T-helper 9 cell (primary cell): ENCODE measurements at regions not wholly inside any gene's neighbourhood (a gene's known extent, or its start where the extent isn't known, plus 50 kb on each side); places are given as distances from the start of the nearest gene placed in this dataset.
"Not testable (repeated sequence)": the region's sequence is repeated elsewhere in the genome, so short reads cannot be mapped to it uniquely, and the experiment has no call there.

Experiments used
- DNase-seq: peaks from one replicate; pipeline ENCODE4 v3.0.0-alpha.2; 2020

DNA sequence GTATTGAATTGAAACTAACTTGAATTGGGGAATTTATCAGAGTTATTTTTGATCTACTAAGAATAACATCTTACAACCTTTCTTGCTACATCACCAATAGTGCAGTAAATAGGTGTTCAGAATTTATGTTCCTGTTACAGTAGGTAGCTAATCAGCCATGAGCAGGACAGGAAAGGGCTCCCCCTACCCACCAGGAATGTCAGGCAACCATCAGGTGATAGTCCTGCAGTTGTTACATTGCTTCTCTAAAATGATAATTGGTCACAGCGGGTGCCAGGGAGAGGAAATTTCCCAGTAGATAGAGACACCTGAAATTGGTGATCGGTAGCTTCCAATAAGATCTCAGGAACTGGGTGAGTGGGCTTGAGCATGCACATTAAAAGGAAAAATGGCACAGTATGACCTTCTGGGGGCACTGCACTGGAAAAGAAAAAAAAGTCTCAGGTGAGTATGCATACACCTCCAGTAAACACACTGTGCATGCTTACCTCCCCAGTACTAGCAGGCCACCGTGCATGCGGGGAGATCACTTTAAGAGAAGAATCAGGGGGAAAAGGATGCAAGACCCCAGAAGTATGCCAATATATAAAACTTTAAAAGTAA, 1092.0 kb upstream of the LRRTM1 start:
- no peak for DNase-seq

DNA sequence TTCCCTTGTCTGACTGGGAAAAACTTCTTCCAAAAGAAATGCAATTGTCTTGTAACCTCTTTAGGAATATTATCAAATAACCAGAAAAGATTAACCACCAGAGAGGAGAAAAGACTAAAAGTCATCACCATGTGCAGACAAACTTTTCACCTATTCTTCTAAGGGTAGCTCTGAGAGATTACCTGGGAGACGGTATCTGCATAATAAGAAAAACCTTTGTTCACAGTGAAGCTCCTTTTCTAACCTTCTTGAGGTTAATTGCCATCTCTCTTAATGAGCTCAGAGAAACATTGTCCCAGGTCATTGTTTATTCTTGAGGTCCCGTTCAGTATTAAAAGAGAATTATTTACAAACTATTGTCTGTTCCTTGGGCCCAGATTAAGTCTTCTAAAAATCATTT, 1091.2 kb upstream of the LRRTM1 start:
- no peak for DNase-seq

DNA sequence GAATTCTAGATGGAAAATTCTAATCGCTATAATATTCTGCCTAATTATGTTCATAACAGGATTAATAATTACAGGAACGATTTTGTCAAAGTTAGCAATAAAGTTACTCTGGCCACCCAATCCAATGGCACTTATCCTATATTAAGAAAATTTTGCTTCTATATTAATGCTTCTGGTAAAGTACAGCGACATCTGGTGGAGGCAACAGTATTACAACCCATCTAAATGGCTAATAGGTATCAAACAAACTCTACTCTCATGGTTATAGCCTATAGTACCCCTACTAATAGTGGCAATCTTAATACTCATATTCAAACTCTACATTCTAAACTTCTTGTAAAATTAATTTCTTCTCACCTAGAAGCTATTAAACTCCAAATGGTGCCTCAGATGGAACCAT, 1084.7 kb upstream of the LRRTM1 start:
- no peak for DNase-seq

DNA sequence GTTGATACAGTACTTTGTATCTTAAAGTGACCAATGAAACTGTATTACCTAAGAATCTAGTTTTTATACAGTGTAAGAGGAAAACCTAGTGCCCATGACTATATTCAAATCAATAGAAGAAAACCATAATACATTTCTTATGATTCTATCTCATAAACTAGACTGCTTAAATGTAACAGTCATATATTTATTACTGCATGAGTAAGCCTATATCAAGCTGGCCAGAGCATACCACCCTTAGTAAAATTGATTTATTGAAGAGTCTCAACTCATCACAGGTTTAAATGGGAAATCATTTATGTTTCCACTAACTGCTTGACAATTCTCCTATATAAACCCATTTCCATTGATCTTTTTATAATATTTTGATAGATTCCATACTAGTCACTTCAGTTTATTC, 1059.2 kb upstream of the LRRTM1 start:
- no peak for DNase-seq

DNA sequence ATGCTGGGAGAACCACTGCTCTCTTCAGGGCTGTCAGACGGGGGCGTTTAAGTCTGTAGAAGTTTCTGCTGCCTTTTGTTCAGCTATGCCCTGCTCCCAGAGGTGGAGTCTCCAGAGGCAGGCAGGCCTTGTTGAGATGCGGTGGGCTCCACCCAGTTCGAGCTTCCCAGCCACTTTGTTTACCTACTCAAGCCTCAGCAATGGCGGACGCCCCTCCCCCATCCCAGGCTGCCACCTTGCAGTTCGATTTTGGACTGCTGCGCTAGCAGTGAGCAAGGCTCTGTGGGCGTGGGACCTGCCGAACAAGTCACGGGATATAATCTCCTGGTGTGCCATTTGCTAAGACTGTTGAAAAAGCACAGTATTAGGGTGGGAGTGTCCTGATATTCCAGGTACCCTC, 1057.9 kb upstream of the LRRTM1 start:
- not testable (repeated sequence) for DNase-seq

DNA sequence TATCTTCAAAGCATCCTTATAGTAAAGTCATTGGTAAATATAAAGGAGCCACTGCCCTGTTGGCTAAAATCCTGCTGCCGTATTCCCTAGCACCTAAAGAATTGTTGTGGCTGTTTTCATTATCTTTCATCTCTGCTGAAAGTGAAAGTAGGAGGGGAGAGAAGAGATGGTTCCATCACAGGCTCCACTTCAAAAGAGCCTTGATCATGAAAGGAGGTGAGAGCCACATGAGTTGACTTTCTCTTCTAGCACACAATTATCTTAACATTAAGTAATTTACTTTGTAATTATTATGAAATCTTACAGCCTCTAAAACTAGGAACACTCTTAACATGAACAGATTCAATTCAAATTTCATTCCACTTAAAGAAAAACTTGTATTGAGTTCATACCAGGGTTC, 1050.9 kb upstream of the LRRTM1 start:
- DNase-seq: no peak

DNA sequence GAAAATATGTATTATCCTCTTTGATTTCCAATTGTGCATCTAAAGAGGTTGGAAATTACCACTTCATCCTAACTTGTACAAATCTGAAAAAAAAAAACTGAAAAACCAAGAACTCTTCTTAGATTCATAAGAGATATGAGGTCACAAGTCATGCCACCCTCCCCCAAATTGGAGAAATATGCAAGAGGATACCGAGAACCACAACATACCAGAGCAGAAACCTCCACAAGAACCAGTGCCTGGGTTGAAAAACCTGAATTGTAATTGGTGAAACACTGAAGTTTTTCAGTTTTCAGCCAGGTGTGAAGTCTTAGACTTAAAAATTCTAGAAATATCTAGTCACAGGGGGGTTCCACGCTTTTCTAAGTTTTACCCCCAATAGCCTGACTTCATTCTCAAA, 1029.5 kb upstream of the LRRTM1 start:
- DNase-seq: no peak

DNA sequence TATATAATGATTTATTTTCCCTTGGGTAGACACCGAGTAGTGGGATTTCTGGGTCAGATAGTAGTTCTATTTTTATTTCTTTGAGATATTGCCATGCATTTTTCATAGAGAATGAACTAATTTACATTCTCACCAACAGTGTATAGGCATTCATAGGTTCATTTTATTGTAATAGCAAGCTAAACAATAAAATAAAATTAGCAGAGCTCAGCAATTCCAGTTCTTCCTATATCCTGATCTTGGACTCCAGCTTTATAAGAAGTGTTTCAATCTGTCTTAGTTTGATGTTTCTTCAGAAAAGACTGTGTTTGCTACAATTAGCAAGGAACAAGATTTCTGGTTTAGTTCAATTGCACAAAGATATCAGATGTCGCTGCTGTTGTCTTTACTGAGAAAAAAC, 1024.4 kb upstream of the LRRTM1 start:
- DNase-seq: no peak

DNA sequence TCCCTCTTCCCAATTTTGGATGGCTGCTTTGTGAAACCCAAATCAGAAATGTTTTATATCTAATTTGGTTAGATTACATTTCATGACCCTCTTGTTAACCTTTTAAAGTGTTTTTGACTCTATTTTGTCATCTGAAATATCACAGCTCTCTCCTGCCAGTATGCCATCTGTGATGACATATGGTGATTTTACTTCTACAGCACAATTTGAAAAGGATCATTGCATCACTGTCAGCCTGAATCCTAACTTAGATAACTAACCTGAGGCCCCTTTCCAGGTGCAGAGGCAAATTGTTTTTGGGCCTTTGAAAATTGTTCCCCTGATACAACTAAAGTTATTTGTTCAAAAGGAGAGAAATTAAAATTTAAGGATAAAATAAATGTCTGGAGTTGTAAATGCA, 1023.4 kb upstream of the LRRTM1 start:
- no peak for DNase-seq

DNA sequence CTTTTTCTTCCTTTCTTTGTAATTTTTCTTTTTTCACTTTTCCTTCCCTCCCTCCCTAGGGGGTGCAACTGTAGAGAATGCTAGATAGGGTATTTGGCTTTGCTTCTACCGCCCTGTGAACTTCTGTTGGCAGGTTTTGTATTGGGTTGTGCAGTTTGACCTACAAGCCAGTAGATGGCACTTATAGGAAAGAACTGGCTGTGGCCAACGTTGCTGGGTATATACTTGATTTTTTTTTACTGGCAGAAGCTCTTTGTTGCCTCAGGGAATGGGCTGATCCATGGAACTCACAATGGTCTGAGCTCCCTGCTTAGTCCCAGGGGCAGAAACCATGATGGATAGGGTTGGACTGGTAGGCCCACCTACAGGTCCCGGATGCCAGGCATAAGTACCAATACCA, 1019.5 kb upstream of the LRRTM1 start:
- DNase-seq: no peak

DNA sequence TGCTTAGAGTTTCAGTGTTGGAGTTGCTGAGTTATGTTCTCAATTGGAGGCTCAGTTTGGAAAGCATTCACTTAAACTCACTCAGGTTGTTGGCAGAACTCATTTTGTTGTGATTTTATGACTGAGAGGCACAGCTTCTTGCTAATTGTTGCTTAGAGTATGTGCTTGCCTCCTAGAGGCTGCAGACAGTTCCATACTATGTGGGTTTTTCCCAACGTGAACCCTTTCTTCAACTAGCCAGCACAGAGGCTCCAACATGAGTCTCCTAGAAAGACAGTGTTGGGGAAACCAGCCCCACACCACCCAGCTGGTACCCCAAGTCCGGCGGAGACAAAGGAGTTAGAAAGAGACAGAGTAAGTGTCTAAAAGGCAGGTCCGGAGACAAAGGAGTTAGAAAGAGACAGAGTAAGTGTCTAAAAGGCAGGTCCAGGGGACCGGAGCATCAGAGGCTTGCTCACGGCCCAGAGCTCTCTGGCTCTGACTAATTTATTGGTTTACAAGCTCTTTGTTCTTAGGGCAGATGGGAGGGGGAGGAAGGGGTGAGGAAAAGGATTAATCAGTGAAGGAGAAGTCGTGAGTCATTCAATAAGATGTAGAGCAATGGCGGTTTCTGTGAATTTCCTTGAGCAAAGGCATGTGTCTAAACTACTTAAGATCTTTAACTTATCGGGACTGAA, 999.7 kb upstream of the LRRTM1 start:
- no peak for DNase-seq

DNA sequence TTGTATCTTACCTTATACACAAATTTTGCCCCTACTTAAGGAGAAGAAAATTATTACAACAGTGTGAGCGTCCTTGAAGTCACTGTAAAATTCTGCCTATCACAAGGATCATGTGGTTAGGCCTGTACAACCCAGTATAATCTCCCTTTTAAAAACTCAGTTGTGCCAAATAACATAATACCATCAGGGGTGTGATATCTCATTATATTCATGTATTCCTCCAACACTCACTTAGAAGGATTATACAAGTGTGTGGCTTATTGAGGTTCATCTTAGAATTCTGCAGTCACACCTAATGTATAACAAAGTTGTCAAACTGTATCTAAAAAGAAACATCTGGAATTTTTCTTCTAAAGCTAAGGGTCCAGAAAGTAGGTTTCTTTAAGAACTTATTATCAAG, 998.8 kb upstream of the LRRTM1 start:
- no peak for DNase-seq

DNA sequence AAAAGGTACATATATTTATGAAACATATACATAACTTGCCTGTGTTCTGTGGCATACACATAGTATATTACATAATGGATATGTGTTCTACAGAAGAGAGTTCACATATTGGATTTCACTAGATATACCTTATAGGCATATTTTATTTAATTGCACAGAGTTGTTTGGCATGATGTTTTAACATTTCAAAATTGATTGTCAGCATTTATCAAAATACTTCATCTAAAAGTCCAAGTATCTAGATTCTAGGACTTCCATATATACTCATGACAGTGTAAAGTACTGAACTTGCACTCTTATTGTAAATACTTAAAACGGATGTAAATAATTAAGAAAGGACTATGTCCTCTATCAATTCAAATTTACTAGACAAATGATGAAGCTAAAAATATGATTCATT, 995.3 kb upstream of the LRRTM1 start:
- DNase-seq: no peak

DNA sequence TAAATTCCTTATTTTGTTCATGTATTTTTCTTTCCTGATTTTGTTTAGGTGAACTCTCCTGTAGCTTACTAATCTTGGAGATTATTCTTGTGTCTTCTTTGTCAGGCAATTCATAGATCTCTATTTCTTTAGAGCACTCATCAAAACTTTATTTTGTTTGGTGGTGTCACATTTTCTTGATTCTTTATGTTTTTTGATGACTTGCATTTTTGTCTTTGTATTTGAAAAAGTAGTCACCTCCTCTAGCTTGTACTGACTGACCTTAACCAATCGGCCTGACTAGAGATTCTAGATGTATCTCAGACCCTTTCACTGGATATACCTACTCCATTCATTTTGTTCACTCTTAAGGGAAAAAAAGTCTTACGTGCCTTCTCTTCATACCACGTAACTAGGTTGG, 986.3 kb upstream of the LRRTM1 start:
- DNase-seq: no peak

DNA sequence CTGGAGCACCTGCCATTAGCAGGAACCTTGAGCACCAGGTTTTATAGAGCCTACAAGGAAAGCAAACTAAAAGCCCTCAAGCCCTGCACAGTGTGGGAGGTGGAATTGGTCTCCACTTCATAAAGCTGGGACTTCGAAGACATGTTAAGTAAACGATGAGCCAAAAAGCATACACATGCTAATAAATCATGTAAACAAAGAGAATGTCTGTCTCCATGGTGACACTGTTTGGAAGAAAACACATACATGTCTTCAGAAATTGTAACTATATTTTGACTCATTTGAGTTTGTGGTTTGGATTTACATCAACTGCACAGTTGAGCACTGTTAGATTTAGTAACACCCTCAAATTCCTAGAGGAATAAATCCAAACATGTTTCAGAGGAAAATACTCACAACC, 978.5 kb upstream of the LRRTM1 start:
- no peak for DNase-seq

DNA sequence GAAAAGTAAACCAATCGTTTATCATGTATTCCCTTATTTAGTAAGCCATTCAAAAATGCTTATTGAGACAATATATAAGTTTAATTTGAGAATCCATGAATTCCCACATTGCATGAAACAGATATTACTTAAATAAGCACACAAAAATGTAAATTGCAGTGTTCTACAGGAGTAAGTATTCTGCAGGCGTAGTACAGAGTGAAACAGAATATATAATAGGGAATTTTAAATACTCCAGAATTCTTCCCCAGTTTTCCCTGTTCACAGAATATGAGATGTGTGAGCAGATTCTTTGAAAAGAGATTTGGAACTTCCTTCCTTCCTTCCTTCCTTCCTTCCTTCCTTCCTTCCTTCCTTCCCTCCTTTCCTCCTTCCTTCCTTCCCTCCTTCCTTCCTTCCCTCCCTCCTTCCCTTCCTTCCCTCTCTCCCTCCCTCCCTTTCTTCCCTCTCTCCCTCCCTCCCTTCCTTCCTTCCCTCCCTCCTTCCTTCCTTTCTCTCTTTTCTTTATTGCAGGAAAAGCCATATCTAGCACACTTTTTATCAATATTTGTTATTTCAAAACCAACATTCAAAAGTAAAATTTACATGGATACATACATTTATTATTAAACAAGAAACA, 977.7 kb upstream of the LRRTM1 start:
- no peak for DNase-seq

DNA sequence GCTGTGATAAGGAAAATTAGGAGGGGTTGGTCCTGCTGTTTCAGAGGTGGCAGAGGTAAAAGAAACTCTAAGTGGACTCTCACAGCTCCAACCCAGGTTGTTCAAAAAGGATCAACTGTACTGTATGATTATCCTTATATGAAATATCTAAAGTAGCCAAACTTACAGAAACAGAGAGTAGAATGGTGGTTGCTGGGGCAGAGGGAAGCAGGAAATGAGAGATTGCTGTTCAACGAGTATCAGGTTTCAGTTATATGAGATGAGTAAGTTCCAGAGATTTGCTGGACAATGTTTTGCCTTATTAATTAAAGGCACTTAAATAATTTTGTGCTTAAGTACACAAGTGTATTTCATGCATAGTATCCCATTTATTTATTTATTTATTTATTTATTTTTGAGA, 972.0 kb upstream of the LRRTM1 start:
- no peak for DNase-seq

DNA sequence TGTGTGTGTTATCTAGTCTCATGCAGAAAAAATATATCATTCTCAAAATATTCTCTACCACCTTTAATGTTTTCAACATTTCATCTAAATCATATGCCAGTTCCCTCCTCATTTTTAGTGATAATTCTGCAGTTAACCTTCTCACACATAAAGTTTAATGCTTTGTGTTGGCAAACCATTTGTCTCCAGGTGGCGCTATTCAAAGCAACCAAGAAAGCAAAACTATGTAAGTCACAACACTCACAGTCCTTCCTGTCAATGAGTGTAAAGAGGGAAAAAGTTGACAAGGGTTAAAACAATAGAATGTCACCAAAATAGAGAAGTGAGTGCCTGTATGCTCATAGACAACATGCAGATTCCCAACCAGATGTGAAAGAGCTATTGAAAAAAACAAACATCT, 961.6 kb upstream of the LRRTM1 start:
- DNase-seq: no peak

DNA sequence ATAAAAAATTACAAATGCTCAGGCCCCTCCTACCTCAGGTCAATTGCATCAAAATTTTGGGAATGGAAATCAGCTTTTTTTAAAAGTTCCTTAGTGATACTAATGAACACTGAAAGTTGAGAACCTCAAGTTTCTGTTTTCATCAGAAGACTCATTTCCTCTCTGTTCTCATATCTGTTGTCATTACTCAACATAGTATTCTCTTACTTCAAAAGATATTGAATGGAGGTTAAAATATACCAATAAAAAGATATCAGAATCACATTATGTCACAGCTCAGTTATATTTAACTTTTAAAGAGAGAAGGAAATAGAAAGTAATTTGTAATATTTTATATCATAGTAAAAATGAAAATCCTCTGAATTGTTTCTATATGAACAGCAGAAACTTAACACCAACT, 959.4 kb upstream of the LRRTM1 start:
- no peak for DNase-seq

DNA sequence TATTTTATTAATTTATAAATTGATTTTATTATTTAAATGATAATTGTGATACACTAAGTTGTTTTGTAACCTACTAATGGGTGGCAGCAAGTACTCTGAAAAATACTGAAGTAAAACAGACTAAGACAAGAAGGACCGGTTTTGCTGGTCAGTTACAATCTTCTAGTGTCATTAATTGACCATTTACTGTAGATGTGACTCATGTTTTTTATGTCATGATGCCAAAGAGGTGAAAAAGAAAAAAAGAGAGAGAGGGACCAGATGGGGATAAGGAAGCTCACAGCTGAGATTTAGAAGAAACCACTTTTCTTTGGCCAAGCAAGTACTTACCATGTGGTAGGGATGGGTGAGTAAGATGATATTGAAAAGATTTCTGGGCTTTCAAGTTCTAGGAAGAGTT, 955.8 kb upstream of the LRRTM1 start:
- DNase-seq: no peak

DNA sequence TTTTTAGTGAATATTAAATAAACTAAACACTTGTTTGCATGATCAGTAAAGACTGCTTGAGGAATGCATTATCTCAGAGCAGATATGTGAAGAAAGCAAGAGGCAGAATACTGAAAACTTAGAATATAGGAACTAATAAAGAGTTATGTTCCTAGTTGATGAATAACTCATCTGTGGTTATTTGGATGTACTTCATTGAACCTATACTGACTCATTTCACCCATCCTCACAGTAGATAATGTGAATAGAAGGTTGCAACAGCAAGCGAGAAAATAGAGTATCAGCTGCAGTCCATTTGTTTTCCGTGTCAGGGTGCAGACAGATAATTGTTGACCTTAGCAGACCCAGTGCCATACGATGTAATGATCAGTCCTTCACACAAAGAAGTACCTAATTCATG, 945.7 kb upstream of the LRRTM1 start:
- DNase-seq: no peak

DNA sequence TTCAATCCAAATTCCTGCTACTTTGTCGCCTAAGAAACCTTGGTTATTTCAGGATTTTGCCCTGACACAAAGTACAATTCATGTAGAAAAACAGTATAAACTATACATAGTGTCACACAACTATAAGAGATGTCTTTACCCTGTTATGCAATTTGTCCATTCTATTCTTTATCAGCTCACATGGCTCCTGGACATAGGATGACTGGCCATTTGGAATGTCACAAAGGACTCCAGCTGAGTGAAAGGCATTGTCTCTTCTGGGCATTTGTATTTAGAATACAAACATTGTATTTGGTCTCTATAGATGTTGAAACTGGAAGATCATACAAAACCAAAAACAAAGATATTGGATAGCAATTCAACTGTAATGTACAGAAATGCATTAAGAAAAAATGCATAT, 944.6 kb upstream of the LRRTM1 start:
- DNase-seq: no peak

DNA sequence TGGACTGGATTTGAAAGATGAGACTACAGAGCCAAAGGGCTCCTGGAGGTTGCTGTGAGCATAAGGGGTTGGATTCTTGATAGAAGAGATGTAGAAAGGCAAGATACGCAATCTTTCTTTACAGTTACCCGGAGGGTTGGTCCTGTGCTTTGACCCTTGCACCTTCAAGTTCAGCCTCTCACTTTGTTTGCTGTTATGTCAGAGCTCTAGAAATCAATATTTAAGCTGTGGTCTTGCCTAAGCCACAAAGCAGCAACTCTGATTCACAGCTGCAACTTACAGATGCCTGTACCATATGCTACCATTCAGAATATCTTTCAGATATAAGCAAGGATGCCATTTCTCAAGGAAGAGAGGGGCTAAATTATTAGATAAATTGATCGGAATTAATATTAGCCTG, 943.1 kb upstream of the LRRTM1 start:
- DNase-seq: no peak

DNA sequence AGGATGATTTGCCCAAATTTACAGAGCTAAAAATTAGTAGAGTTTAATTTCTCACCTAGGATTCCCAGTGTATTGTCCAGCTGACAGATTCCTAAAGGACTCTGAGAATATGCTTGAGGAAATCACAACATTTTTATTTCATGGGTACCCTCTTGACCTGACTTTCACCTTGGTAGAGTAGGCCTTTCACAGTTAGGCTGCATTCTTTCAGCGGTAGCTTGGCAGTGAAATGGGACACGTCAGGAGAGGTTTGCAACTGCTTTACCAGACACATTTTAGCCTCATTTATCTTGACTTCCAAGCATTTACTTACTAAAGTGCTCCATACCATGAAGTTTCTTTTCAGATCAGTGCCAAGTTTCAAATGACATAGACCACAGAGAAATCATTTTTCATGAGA, 937.9 kb upstream of the LRRTM1 start:
- no peak for DNase-seq

DNA sequence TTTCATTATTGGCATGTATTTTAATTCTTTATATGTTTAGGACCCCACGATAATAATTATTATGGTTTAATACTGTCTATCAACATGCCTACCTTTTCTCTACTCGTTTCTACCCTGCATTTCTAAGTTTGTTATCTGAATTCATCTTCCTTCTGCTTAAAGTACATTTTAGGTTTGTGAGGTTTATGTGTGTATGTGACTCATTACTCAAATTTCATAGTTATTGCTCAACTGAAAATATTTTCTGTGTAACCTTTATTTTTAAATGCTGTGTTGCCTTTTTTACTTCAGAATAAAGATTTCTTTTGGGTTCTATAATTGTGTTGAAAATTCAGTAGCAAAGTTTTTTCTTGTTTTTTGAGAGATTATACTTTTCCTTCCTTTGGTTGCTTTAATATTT, 933.9 kb upstream of the LRRTM1 start:
- DNase-seq: no peak
